DOHH2 (cell line): ENCODE measurements at regions not wholly inside any gene's neighbourhood (a gene's known extent, or its start where the extent isn't known, plus 50 kb on each side); places are given as distances from the start of the nearest gene placed in this dataset.

ENCODE experiments used
- EZH2phosphoT487 ChIP-seq: fragments of 200-600 bp; sonication (generic); IDR thresholded peaks from 2 replicates; pipeline ENCODE4 v1.6.1; 2017; ENCODE audit warnings: borderline replicate concordance, mild to moderate bottlenecking, antibody characterized with exemption, low read length, moderate library complexity, mixed read lengths
- TF ChIP-seq, protein P1 (sequence below): fragments of 200-600 bp; sonication (generic); IDR thresholded peaks from one replicate; pipeline ENCODE4 v1.5.1; 2014; ENCODE audit warnings: antibody characterized with exemption, mild to moderate bottlenecking, low read depth, low read length; ENCODE audit not compliant: poor library complexity, severe bottlenecking

DNA sequence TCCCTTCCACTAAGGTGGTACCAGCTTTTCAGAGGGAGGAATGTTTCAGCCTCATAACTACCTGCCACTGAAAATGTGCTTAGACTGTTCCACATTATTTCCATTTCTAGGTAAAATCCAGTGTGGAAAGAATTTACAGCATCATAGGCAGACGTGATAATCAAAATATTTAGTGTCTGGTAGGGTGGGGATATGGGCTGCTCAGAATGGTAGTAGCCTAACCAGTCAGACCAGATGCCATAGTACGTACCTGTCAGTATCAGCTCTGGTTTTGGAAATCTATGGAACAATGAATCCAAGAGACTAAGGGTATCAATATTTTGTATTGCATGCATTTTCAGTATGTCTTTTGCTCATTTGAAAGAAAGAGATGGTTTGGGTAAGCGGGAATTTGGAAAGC lies 76.8 kb upstream of the APBB1IP start:
- TF ChIP-seq, protein P1, sequence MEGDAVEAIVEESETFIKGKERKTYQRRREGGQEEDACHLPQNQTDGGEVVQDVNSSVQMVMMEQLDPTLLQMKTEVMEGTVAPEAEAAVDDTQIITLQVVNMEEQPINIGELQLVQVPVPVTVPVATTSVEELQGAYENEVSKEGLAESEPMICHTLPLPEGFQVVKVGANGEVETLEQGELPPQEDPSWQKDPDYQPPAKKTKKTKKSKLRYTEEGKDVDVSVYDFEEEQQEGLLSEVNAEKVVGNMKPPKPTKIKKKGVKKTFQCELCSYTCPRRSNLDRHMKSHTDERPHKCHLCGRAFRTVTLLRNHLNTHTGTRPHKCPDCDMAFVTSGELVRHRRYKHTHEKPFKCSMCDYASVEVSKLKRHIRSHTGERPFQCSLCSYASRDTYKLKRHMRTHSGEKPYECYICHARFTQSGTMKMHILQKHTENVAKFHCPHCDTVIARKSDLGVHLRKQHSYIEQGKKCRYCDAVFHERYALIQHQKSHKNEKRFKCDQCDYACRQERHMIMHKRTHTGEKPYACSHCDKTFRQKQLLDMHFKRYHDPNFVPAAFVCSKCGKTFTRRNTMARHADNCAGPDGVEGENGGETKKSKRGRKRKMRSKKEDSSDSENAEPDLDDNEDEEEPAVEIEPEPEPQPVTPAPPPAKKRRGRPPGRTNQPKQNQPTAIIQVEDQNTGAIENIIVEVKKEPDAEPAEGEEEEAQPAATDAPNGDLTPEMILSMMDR, result no peak
- TF ChIP-seq EZH2phosphoT487, result no peak
